IPS-NIHi11 (cell line): ENCODE measurements at regions not wholly inside any gene's neighbourhood (a gene's known extent, or its start where the extent isn't known, plus 50 kb on each side); places are given as distances from the start of the nearest gene placed in this dataset.

Experiments used
- DNase-seq: peaks from one replicate; pipeline ENCODE4 v3.0.0; 2012; ENCODE audit warnings: mixed read lengths, low spot score

GRCh38 chr4:65120287-65120686, 550.0 kb downstream of the EPHA5 start:
- DNase-seq: no peak

GRCh38 chr4:65102419-65102818, 567.9 kb downstream of the EPHA5 start:
- no peak for DNase-seq

DNA sequence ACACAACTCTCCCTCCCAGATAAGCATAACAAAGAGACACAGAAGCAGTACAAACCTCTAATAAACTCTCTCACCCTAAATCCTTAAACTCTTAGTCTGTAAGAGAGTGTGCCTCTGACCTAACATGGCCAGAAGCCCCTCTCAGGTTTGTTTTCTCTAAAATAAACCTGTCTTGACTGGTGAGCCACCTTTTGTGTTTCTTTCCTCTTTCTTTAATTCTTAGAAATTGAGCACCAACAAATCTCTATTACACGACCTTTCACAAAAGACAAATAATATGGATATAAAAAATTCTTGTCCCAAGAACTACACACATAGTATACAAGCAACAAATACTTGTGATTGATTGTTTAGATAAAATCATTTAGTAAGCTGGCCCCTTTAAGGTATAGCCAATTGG, 573.7 kb downstream of the EPHA5 start:
- DNase-seq: no peak

GRCh38 chr4:65089666-65090065, 580.6 kb downstream of the EPHA5 start:
- DNase-seq: no peak

DNA sequence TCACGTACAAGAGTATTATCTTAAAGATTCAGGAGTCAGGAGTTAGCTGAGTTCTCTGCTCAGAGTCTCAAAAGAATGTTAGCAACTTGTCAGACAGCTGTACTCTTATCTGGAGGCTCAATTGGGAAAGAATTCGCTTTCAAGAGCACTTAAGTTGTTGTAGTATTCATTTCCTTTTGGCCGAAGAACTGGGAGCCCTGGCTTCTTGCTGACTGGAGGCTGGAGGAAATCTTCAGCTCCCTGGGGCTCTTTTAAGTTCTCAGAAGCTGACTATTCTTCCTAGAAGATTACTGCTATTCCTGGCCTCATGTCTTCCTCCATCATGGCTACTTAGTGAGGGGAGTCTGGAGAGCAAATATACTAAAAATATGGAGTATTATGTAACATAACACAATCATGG, 587.2 kb downstream of the EPHA5 start:
- DNase-seq: no peak

DNA sequence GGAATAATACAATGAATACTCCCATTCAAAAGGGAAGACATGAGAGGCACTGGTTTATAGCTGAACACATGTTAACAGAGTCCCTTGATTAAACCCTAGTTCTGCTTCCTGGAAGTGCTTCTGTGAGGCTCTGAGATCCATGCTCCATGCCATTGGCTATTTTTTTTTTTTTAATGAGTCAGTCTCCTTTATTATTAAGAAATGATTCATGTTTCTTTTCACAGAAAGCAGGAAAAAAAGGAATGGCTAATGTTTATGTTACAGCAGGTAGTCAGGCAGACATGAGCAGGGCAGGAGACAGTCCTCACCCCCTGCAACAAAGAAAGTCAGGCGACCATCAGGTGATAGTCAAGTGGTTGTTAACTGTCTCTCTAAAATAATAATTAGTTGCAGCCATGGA, 598.7 kb downstream of the EPHA5 start:
- DNase-seq: no peak

DNA sequence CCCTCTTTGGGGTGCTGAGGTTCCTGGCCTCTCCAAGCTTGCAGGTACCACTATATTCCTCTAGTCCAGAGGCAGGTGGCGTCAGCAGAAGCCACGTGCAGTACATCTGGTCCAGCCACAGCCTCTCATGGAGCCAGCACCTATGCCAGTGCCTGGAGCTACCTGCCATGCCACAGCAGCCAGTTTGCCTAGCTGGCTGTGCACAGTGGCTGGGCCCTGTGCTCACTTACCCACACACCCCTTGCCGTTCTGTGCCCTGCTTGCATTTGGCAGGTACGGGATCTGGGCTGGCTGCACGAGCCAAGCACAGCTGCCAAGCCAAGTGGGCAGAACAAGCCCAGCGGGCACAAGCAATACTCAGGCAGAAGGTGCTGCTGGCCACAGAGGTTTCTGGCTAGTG, 601.1 kb downstream of the EPHA5 start:
- DNase-seq: no peak

DNA sequence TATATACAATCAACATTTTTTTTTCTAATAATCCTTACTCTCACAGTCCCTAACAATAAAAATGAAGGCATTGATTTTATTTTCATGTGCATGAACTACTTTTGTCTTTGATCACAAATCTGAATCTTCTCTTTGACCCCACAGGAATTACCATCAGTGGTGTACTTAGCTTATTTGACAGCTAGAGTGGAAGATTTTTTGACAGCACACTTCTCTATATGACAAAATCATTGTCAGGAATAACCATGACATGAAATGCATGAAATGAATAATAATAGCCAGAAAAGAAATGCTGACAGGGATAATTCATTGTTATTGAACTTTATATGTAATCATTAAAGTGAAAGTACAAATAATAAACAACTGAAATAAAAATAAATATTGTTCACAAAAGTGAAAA, 604.2 kb downstream of the EPHA5 start:
- DNase-seq: no peak

DNA sequence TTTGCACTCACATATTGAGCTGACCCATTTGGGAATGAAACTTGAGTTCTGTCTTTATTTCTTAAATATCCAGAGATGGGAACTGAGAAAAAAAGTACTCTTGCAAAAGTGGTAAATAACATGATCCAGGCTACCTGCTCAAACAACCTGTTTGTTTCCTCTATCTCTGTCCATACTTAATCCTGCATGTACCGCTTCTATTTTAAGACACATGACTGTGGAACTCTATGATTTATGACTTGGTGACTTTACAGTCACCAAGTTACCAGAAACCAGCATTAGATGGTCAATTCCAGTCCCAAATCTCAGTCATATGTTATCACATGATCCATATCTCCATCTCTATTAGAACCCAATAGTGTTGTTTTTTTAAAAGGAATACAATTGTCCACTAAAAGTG, 606.7 kb downstream of the EPHA5 start:
- DNase-seq: no peak

GRCh38 chr4:65050786-65051185, 619.5 kb downstream of the EPHA5 start:
- no peak for DNase-seq

GRCh38 chr4:65046192-65047133, 623.8 kb downstream of the EPHA5 start:
- DNase-seq: peak; percentile 21

DNA sequence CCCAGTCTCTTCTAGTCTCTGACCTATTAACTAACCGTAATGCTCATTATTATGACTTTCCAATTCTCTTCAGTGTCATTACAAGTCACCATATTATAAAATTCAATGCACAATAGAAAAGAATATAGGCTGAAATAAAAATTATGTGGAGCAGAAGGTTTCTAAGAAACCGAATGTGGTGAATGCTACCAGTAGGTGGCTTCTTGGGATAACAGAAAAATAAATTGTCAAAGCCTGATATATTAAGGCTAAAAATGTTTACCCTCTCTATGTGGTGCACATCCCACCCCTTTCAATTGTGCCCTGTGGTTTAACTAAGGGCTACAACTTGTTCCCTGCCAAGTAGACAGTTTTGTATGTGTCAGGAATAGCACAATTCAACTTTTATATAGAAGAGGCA, 624.6 kb upstream of the TECRL start:
- no peak for DNase-seq

- DNase-seq: no peak
Observed at GRCh38 chr4:65028592-65028991, 619.3 kb upstream of the TECRL start.

- peak; percentile 8 for DNase-seq
Observed at GRCh38 chr4:65023883-65024670, 614.8 kb upstream of the TECRL start.

DNA sequence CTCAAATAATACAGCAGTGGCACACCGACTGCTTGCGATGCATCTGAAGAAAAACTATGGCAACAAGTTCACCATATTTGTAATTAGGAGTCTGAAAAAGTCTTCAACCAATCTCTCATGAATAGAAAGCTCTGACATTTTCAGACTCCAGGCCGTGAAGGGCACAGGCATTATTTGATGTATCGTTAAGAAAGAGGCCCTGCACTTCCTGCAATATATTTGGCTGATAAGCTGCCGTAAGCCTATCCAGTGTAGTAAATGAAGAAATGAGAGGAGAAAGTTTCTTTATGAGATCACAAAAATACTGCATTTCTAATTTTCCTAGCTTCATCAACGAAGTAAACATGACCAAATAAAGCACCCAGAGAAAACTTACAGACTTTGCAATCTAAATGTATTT, 613.8 kb upstream of the TECRL start:
- DNase-seq: no peak

DNA sequence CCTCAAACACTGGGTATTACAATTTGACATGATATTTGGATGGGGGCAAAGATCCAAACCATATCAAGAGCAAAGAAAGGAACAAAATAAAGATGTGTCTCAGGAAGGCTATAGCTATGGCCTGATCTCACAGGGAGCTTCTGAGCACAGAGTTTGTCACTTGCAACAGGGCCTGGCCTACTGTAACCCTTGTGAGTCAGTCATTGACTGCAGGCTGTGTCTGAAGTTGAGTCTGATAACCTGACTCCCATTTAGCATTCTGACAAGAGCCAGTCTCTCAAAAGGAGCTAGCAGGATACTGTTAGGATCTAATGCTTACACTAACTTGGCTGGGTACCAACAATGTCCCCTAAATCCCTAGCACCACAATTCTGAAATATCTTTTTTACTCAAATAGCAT, 612.5 kb upstream of the TECRL start:
- no peak for DNase-seq

DNA sequence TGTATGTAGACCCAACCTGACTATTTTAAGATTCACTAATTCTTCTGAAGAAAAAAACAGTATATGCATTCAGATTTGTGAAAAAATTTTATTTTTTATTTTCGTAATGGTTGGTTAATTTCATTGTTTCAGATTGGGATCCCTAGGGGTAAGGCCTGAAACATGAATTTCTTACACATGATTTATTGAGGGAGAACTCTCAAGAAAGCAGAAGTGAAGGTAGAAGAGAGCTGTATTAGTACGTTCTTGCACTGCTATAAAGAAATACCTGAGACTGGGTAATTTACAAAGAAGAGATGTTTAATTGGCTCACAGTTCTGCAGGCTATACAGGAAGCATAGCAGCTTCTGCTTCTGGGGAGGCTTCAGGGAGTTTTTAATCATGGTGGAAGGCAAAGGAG, 611.9 kb upstream of the TECRL start:
- DNase-seq: no peak

GRCh38 chr4:65019775-65020174, 610.5 kb upstream of the TECRL start:
- DNase-seq: no peak

- no peak for DNase-seq
Observed at GRCh38 chr4:65018313-65018712, 609.1 kb upstream of the TECRL start.

DNA sequence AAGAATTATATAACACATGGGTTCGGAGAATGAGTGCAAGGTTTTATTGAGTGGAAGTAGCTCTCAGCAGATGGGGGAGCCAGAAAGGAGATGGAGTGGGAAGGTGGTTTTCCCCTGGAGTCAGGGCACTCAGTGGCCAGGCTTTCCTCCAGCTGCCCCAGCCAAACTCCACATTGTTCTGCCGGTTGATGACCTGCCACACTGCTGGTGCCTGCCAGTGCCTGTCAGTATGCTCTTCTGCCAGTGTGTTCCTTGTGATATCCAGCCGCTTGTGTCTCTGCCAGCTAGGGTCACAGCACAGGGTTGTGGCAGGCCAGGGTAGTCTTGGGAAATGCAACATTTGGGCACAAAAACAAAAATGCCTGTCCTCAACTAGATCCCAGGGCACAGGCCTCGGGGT, 604.8 kb upstream of the TECRL start:
- DNase-seq: no peak

GRCh38 chr4:65007841-65008439, 598.7 kb upstream of the TECRL start:
- peak; percentile 38 for DNase-seq

GRCh38 chr4:64975177-64975576, 565.9 kb upstream of the TECRL start:
- no peak for DNase-seq

DNA sequence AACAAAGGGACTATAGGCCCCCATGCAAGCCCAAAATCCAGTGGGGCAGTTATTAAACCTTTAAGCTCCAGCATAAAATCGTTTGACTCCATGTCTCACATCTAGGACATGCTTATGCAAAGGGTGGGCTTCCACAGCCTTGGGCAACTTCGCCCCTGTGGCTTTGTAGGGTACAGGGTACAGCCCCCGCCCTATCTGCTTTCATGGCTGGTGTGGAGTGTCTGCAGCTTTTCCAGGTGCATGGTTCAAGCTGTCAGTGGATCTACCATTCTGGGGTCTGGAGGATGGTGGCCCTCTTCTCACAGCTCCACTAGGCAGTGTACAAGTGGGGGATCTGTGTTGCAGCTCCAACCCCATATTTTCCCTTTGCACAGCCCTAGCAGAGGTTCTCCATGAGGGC, 559.8 kb upstream of the TECRL start:
- DNase-seq: no peak
